LNCAP (cell line): ENCODE measurements at regions not wholly inside any gene's neighbourhood (a gene's known extent, or its start where the extent isn't known, plus 50 kb on each side); places are given as distances from the start of the nearest gene placed in this dataset.

Source experiments
- CTCF ChIP-seq: fragments of 450-650 bp; IDR thresholded peaks from 2 replicates; pipeline ENCODE4 v1.5.1; 2017; ENCODE audit warnings: mild to moderate bottlenecking

- no peak for TF ChIP-seq CTCF
These were observed 160.1 kb downstream of the RRAGC start for GRCh38 chr1:38699330-38700076.

- no peak for TF ChIP-seq CTCF
These were observed 162.2 kb downstream of the RRAGC start for GRCh38 chr1:38697387-38697786.

- TF ChIP-seq CTCF, result no peak
These were observed 163.2 kb downstream of the RRAGC start for GRCh38 chr1:38696371-38696770.

GRCh38 chr1:38693759-38694158 is 165.8 kb downstream of the RRAGC start:
- no peak for TF ChIP-seq CTCF

- TF ChIP-seq CTCF, result no peak
These were observed 166.5 kb downstream of the RRAGC start for GRCh38 chr1:38693031-38693430.

GRCh38 chr1:38690790-38691449 is 168.7 kb downstream of the RRAGC start:
- TF ChIP-seq CTCF, result no peak

GRCh38 chr1:38686927-38687255 is 172.7 kb downstream of the RRAGC start:
- TF ChIP-seq CTCF, result no peak
